HFFc6 (cell line): ENCODE measurements at regions not wholly inside any gene's neighbourhood (a gene's known extent, or its start where the extent isn't known, plus 50 kb on each side); places are given as distances from the start of the nearest gene placed in this dataset.
"Not testable (repeated sequence)": the region's sequence is repeated elsewhere in the genome, so short reads cannot be mapped to it uniquely, and the experiment has no call there.

Experiments
- DNase-seq: peaks from one replicate; pipeline ENCODE4 v3.0.0-alpha.2; 2018
- H3K27ac Mint-ChIP-seq: 2 replicates; pipeline ENCODE4 v1.8.0; 2020; ENCODE audit warnings: mild to moderate bottlenecking, mixed read lengths
- H3K27me3 Mint-ChIP-seq: 2 replicates; pipeline ENCODE4 v1.8.0; 2021; ENCODE audit warnings: mild to moderate bottlenecking, moderate library complexity, mixed read lengths; ENCODE audit not compliant: insufficient read depth
- H3K36me3 Mint-ChIP-seq: 2 replicates; pipeline ENCODE4 v1.8.0; 2021; ENCODE audit warnings: low read depth, mixed read lengths
- H3K4me1 Mint-ChIP-seq: 2 replicates; pipeline ENCODE4 v1.8.0; 2020; ENCODE audit warnings: low read depth, mixed read lengths
- H3K4me3 Mint-ChIP-seq: 2 replicates; pipeline ENCODE4 v1.8.0; 2020; ENCODE audit warnings: mild to moderate bottlenecking, moderate library complexity, mixed read lengths
- H3K9me3 Mint-ChIP-seq: 2 replicates; pipeline ENCODE4 v1.8.0; 2020; ENCODE audit warnings: mild to moderate bottlenecking, mixed read lengths
- TF ChIP-seq, protein P1 (sequence below): fragments of 200-600 bp; sonication (generic); IDR thresholded peaks from 2 replicates; pipeline ENCODE4 v1.5.0; 2021; ENCODE audit warnings: antibody characterized with exemption, mild to moderate bottlenecking

DNA sequence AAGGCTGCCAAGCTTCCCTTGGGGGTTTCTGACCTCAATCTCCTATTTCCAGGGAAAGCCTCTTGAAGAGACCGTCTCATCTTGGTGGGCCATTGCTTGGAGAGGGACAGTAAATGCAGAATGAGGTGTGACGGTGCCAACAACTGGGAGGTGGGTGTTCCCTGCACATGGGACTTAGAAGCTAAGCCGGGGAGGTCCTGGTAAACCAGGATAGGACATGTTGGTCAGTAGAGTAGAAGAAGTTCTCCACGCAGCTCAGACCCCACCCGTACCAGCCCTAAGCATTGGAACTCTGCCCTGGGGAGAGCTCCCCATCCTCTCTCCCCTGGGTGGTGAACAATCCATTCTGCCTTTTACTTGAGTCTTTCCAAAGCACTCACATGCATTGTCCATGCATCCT is 92.0 kb downstream of the SOX1 start:
- H3K9me3 Mint-ChIP-seq: peaks cover 73% of the 10 kb centered on the region
- no peaks in the 10 kb centered on the region for H3K4me1 Mint-ChIP-seq
- no peak overlapping the region for H3K4me3 Mint-ChIP-seq
- peaks cover 8% of the 10 kb centered on the region; the same call in 1 of the 2 replicates for H3K36me3 Mint-ChIP-seq
- TF ChIP-seq, protein P1, sequence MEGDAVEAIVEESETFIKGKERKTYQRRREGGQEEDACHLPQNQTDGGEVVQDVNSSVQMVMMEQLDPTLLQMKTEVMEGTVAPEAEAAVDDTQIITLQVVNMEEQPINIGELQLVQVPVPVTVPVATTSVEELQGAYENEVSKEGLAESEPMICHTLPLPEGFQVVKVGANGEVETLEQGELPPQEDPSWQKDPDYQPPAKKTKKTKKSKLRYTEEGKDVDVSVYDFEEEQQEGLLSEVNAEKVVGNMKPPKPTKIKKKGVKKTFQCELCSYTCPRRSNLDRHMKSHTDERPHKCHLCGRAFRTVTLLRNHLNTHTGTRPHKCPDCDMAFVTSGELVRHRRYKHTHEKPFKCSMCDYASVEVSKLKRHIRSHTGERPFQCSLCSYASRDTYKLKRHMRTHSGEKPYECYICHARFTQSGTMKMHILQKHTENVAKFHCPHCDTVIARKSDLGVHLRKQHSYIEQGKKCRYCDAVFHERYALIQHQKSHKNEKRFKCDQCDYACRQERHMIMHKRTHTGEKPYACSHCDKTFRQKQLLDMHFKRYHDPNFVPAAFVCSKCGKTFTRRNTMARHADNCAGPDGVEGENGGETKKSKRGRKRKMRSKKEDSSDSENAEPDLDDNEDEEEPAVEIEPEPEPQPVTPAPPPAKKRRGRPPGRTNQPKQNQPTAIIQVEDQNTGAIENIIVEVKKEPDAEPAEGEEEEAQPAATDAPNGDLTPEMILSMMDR: no peak
- H3K27ac Mint-ChIP-seq: no peak overlapping the region
- no peaks in the 10 kb centered on the region for H3K27me3 Mint-ChIP-seq
- no peak for DNase-seq

DNA sequence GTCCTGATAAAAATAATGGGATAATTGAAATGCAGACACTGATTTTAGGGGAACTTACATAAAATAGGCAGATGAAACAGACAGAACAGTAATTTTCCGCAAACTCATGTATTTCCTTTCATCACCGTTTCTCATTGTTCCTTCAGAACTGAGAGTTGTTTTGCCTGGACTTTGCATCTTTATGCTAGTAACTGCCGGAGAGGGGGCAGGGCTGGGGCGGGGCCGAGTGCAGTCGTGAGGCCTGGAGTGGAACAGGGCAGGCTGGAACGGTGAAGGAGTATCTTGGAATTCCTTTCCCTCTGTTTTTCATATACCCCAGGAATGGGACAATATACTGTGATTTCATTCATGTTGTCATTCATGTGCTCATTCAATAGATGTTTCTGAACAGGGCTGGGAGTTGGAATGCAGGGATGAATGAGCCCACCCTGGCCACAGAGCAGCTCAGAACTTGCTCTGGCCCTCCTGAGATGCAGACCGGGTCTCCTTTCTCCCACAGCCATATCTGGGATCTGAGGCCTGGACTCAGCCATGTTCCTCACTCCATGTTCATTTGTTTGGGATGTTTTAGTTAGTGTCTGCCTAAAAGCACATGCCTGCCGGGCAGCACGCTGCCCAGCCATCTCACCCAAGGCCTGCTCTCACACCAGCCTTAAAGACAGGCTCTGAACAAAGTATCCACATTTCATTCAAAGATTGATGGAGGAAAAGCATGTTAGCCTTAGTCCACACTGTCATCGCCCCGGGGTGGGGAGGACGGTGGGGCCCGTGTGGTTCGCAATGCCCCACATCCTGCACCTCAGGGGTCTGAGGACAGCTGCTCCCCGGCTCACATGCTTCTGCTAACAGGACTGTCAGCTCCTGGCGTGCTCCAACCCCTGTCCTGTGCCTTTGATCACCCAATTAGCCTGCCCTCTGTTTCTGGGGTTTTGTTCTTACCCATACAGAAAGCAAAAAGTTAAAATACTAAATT is 92.9 kb downstream of the SOX1 start:
- Mint-ChIP-seq H3K4me1 (no peaks in the 10 kb centered on the region), H3K36me3 (peaks cover 9% of the 10 kb centered on the region), H3K27me3 (no peaks in the 10 kb centered on the region), H3K9me3 (peaks cover 73% of the 10 kb centered on the region), H3K27ac (no peak overlapping the region), H3K4me3 (no peak overlapping the region)
- no peak for DNase-seq
- TF ChIP-seq, protein P1: no peak

DNA sequence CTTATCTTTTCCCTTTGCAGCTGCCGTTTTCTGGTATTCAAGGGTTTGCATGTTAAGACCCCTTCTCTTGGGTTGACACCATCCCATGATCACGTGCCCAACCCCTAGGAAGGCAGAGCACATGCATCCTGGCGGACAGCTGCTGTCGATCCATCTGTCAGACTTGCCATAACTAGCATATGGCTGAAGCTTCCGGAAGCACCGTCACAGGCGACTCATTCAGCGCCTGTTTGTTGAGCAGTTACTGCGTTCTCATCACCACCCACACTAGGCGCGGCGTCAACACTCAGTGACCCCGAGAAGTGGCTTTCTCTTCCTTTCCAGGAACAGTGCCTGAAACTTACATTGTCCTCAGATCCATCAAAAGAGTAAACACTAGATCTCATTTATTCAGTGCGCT is 93.6 kb downstream of the SOX1 start:
- H3K27ac Mint-ChIP-seq: no peak overlapping the region
- no peaks in the 10 kb centered on the region for H3K4me1 Mint-ChIP-seq
- H3K9me3 Mint-ChIP-seq: peaks cover 71% of the 10 kb centered on the region
- no peak for DNase-seq
- peaks cover 13% of the 10 kb centered on the region for H3K36me3 Mint-ChIP-seq
- TF ChIP-seq, protein P1: no peak
- no peaks in the 10 kb centered on the region for H3K27me3 Mint-ChIP-seq
- H3K4me3 Mint-ChIP-seq: no peak overlapping the region

DNA sequence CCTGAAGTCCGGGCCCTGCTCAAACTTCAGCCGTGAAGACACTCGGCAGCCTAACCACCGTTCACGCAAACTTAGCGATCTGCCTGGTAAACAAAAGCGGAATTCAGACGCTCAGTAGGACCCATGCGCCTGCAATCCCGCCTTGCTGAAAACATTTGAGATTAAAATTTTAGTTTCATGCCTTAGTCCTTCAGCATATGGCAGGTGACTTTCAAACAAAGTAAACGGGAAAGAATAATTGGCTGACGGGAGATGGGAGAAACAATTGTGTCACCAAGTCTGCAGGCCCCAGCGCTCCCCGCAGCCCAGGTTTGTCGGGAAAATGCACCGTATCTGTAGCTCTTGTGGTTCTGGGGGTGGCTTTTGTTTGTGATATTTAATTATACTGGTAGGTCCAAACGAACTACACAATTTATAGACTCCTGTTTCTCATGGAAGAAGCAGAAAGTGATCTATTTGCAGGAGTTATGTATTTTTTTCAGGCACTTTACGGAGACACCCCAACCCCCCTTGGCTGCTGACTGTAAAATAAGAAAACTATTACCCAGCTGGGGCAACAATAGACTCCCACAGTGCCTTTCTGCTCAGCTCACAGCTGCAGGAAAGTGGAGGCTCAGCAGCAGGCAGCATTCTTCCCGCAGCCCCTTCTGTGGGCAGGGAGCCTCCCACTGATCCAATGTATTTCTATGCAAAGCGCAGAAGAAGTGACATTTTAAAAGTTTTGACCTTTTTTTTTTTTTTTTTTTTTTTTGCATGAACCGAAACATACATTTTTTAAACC is 94.8 kb downstream of the SOX1 start:
- Mint-ChIP-seq H3K9me3 (peaks cover 68% of the 10 kb centered on the region), H3K4me1 (no peaks in the 10 kb centered on the region), H3K36me3 (peaks cover 13% of the 10 kb centered on the region), H3K27me3 (no peaks in the 10 kb centered on the region), H3K27ac (no peak overlapping the region), H3K4me3 (no peak overlapping the region)
- TF ChIP-seq, protein P1: no peak
- no peak for DNase-seq

DNA sequence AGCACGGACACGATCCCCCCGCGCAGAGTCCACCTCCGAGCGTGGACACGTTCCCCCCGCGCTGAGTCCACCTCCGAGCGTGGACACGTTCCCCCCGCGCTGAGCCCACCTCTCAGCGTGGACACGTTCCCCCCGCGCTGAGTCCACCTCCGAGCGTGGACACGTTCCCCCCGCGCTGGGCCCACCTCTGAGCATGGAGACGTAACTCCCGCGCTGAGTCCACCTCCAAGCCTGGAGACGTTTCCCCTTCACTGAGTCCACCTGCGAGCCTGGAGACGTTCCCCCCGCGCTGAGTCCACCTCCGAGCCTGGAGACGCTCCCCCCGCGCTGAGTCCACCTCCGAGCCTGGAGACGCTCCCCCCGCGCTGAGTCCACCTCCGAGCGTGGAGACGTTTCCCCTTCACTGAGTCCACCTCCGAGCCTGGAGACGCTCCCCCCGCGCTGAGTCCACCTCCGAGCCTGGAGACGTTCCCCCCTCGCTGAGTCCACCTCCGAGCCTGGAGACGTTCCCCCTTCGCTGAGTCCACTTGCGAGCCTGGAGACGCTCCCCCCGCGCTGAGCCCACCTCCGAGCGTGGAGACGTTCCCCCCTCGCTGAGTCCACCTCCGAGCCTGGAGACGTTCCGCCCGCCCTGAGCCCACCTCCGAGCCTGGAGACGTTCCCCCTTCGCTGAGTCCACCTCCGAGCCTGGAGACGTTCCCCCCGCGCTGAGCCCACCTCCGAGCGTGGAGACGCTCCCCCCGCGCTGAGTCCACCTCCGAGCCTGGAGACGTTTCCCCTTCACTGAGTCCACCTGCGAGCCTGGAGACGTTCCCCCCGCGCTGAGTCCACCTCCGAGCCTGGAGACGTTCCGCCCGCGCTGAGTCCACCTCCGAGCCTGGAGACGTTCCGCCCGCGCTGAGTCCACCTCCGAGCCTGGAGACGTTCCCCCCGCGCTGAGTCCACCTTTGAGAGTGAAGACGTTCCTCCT is 97.0 kb downstream of the SOX1 start:
- not testable (repeated sequence) for H3K4me3 Mint-ChIP-seq, H3K27ac Mint-ChIP-seq, DNase-seq, H3K4me1 Mint-ChIP-seq, H3K27me3 Mint-ChIP-seq
- Mint-ChIP-seq H3K36me3 (peaks cover 13% of the 10 kb centered on the region), H3K9me3 (peaks cover 69% of the 10 kb centered on the region)
